OCI-LY3 (cell line): ENCODE measurements at regions not wholly inside any gene's neighbourhood (a gene's known extent, or its start where the extent isn't known, plus 50 kb on each side); places are given as distances from the start of the nearest gene placed in this dataset.
"Not testable (repeated sequence)": the region's sequence is repeated elsewhere in the genome, so short reads cannot be mapped to it uniquely, and the experiment has no call there.

Experiments
- H2AFZ ChIP-seq: fragments of 200-600, 300-600 bp; shearing (Covaris generic); 2 replicates; pipeline ENCODE4 v1.6.0; 2014; ENCODE audit warnings: antibody characterized with exemption, low read depth, low read length
- H3K27ac ChIP-seq: fragments of 200-600, 300-600 bp; sonication (generic); 2 replicates; pipeline ENCODE4 v1.5.1; 2014; ENCODE audit warnings: mild to moderate bottlenecking, low read length, moderate library complexity, mixed read lengths
- H3K27me3 ChIP-seq: fragments of 200-600, 300-600 bp; sonication (generic); 2 replicates; pipeline ENCODE4 v1.6.1; 2014; ENCODE audit warnings: low read depth, low read length, mixed read lengths
- H3K36me3 ChIP-seq: fragments of 200-600, 300-600 bp; sonication (generic); replicated peaks from 2 replicates; pipeline ENCODE3; 2014; ENCODE audit warnings: low read depth, low read length, mixed read lengths
- H3K4me1 ChIP-seq: fragments of 300-600, 200-600 bp; sonication (generic); 2 replicates; pipeline ENCODE4 v1.6.1; 2014; ENCODE audit warnings: low read length, mixed read lengths
- H3K4me2 ChIP-seq: fragments of 200-600, 300-600 bp; sonication (generic); 2 replicates; pipeline ENCODE4 v1.6.1; 2014; ENCODE audit warnings: low read length, mixed read lengths
- H3K4me3 ChIP-seq: fragments of 300-600, 200-600 bp; sonication (generic); 2 replicates; pipeline ENCODE4 v1.5.1; 2014; ENCODE audit warnings: antibody characterized with exemption, mild to moderate bottlenecking, low read length, moderate library complexity
- H3K79me2 ChIP-seq: fragments of 300-600, 200-600 bp; shearing (Covaris generic); 2 replicates; pipeline ENCODE4 v1.6.1; 2014; ENCODE audit warnings: mild to moderate bottlenecking, low read length, mixed read lengths
- H3K9ac ChIP-seq: fragments of 300-600, 200-600 bp; shearing (Covaris generic); 2 replicates; pipeline ENCODE4 v1.6.0; 2014; ENCODE audit warnings: mild to moderate bottlenecking, low read length, moderate library complexity
- H3K9me3 ChIP-seq: fragments of 200-600, 300-600 bp; shearing (Covaris generic); 2 replicates; pipeline ENCODE4 v1.6.1; 2014; ENCODE audit warnings: low read length, mixed read lengths; ENCODE audit not compliant: insufficient read depth
- H4K20me1 ChIP-seq: fragments of 200-600, 300-600 bp; sonication (generic); 2 replicates; pipeline ENCODE4 v1.6.1; 2016; ENCODE audit warnings: low read length, mixed read lengths; ENCODE audit not compliant: insufficient read depth
- CTCF ChIP-seq: fragments of 200-600, 300-600 bp; sonication (generic); IDR thresholded peaks from 2 replicates; pipeline ENCODE4 v1.5.1; 2014; ENCODE audit warnings: antibody characterized with exemption, low read length, low read depth
- EZH2phosphoT487 ChIP-seq: fragments of 200-600 bp; shearing (Covaris generic); IDR thresholded peaks from 2 replicates; pipeline ENCODE4 v1.6.1; 2018; ENCODE audit warnings: antibody characterized with exemption, mixed run types, low read depth

- Histone ChIP-seq H3K9me3 (no peaks in the 10 kb centered on the region), H4K20me1 (no peaks in the 10 kb centered on the region), H3K4me2 (no peak overlapping the region), H3K36me3 (no peaks in the 10 kb centered on the region), H3K27ac (no peak overlapping the region), H2AFZ (no peak overlapping the region), H3K4me3 (no peak overlapping the region), H3K9ac (no peak overlapping the region), H3K27me3 (no peaks in the 10 kb centered on the region), H3K79me2 (no peaks in the 10 kb centered on the region), H3K4me1 (no peaks in the 10 kb centered on the region)
- TF ChIP-seq CTCF: no peak
- no peak for TF ChIP-seq EZH2phosphoT487
Measured at GRCh38 chr10:124170631-124171030, 77.2 kb upstream of the CHST15 start.

- TF ChIP-seq EZH2phosphoT487: no peak
- TF ChIP-seq CTCF: no peak
- H2AFZ ChIP-seq: no peak overlapping the region
- no peak overlapping the region for H3K9ac ChIP-seq
- H3K9me3 ChIP-seq: no peaks in the 10 kb centered on the region
- no peaks in the 10 kb centered on the region for H3K27me3 ChIP-seq
- no peak overlapping the region for H3K4me3 ChIP-seq
- no peaks in the 10 kb centered on the region for H4K20me1 ChIP-seq
- no peak overlapping the region for H3K27ac ChIP-seq
- H3K4me2 ChIP-seq: no peak overlapping the region
- H3K4me1 ChIP-seq: no peaks in the 10 kb centered on the region
- H3K36me3 ChIP-seq: no peaks in the 10 kb centered on the region
- H3K79me2 ChIP-seq: no peaks in the 10 kb centered on the region
Measured at GRCh38 chr10:124168991-124169802, 75.8 kb upstream of the CHST15 start.

GRCh38 chr10:124168581-124168980 lies 75.2 kb upstream of the CHST15 start:
- Histone ChIP-seq H3K36me3 (no peaks in the 10 kb centered on the region), H3K9ac (no peak overlapping the region), H3K4me1 (no peaks in the 10 kb centered on the region), H2AFZ (no peak overlapping the region), H3K27me3 (no peaks in the 10 kb centered on the region), H3K4me2 (no peak overlapping the region), H3K27ac (no peak overlapping the region), H3K9me3 (no peaks in the 10 kb centered on the region), H3K4me3 (no peak overlapping the region), H3K79me2 (no peaks in the 10 kb centered on the region), H4K20me1 (no peaks in the 10 kb centered on the region)
- TF ChIP-seq EZH2phosphoT487: no peak
- TF ChIP-seq CTCF: no peak

GRCh38 chr10:124167925-124168324 lies 74.5 kb upstream of the CHST15 start:
- not testable (repeated sequence) for H4K20me1 ChIP-seq, H3K27ac ChIP-seq, H3K4me1 ChIP-seq, H3K4me3 ChIP-seq, H3K4me2 ChIP-seq, H3K9me3 ChIP-seq, H3K79me2 ChIP-seq, H3K27me3 ChIP-seq, H2AFZ ChIP-seq, H3K36me3 ChIP-seq, H3K9ac ChIP-seq
